Ishikawa (cell line): ENCODE measurements at regions not wholly inside any gene's neighbourhood (a gene's known extent, or its start where the extent isn't known, plus 50 kb on each side); places are given as distances from the start of the nearest gene placed in this dataset.

Experiments
- CEBPB ChIP-seq: IDR thresholded peaks from 2 replicates; pipeline ENCODE4 v1.6.1; 2012
- CREB1 ChIP-seq: IDR thresholded peaks from 2 replicates; pipeline ENCODE4 v1.6.1; 2012; ENCODE audit warnings: low read depth
- EGR1 ChIP-seq: IDR thresholded peaks from 2 replicates; pipeline ENCODE4 v1.6.1; 2012
- EP300 ChIP-seq: IDR thresholded peaks from 2 replicates; pipeline ENCODE4 v1.6.1; 2012; ENCODE audit warnings: borderline replicate concordance
- FOXM1 ChIP-seq: IDR thresholded peaks from 2 replicates; pipeline ENCODE4 v1.6.1; 2012; ENCODE audit warnings: low read depth, borderline replicate concordance
- MAX ChIP-seq: IDR thresholded peaks from 2 replicates; pipeline ENCODE4 v1.6.1; 2012
- NFIC ChIP-seq: IDR thresholded peaks from 2 replicates; pipeline ENCODE4 v1.6.1; 2012
- RAD21 ChIP-seq: IDR thresholded peaks from 2 replicates; pipeline ENCODE4 v1.6.1; 2012; ENCODE audit warnings: low read depth
- TAF1 ChIP-seq: IDR thresholded peaks from 2 replicates; pipeline ENCODE4 v1.6.1; 2012; ENCODE audit warnings: low read depth, mild to moderate bottlenecking
- TCF12 ChIP-seq: IDR thresholded peaks from 2 replicates; pipeline ENCODE4 v1.6.1; 2012; ENCODE audit warnings: low read depth
- TEAD4 ChIP-seq: IDR thresholded peaks from 2 replicates; pipeline ENCODE4 v1.6.1; 2012
- USF1 ChIP-seq: IDR thresholded peaks from 2 replicates; pipeline ENCODE4 v1.6.1; 2012
- YY1 ChIP-seq: IDR thresholded peaks from 2 replicates; pipeline ENCODE4 v1.6.1; 2012; ENCODE audit warnings: low read depth
- ZBTB7A ChIP-seq: IDR thresholded peaks from 2 replicates; pipeline ENCODE4 v1.6.1; 2012; ENCODE audit warnings: low read depth
- TF ChIP-seq, protein P1 (sequence below): IDR thresholded peaks from 2 replicates; pipeline ENCODE4 v1.6.1; 2012; ENCODE audit warnings: low read depth, mild to moderate bottlenecking

GRCh38 chr15:37731146-37731746, 203.2 kb upstream of the TMCO5A start:
- no peak for TF ChIP-seq TAF1
- no peak for TF ChIP-seq ZBTB7A

GRCh38 chr15:37733628-37734027, 200.8 kb upstream of the TMCO5A start:
- TF ChIP-seq TCF12: no peak
- no peak for TF ChIP-seq CEBPB
- no peak for TF ChIP-seq TAF1
- no peak for TF ChIP-seq TEAD4
- no peak for TF ChIP-seq ZBTB7A
- no peak for TF ChIP-seq RAD21
- no peak for TF ChIP-seq EP300
- TF ChIP-seq NFIC: no peak
- no peak for TF ChIP-seq EGR1
- TF ChIP-seq FOXM1: no peak
- TF ChIP-seq CREB1: no peak
- no peak for TF ChIP-seq USF1
- TF ChIP-seq YY1: no peak
- no peak for TF ChIP-seq MAX
- TF ChIP-seq, protein P1, sequence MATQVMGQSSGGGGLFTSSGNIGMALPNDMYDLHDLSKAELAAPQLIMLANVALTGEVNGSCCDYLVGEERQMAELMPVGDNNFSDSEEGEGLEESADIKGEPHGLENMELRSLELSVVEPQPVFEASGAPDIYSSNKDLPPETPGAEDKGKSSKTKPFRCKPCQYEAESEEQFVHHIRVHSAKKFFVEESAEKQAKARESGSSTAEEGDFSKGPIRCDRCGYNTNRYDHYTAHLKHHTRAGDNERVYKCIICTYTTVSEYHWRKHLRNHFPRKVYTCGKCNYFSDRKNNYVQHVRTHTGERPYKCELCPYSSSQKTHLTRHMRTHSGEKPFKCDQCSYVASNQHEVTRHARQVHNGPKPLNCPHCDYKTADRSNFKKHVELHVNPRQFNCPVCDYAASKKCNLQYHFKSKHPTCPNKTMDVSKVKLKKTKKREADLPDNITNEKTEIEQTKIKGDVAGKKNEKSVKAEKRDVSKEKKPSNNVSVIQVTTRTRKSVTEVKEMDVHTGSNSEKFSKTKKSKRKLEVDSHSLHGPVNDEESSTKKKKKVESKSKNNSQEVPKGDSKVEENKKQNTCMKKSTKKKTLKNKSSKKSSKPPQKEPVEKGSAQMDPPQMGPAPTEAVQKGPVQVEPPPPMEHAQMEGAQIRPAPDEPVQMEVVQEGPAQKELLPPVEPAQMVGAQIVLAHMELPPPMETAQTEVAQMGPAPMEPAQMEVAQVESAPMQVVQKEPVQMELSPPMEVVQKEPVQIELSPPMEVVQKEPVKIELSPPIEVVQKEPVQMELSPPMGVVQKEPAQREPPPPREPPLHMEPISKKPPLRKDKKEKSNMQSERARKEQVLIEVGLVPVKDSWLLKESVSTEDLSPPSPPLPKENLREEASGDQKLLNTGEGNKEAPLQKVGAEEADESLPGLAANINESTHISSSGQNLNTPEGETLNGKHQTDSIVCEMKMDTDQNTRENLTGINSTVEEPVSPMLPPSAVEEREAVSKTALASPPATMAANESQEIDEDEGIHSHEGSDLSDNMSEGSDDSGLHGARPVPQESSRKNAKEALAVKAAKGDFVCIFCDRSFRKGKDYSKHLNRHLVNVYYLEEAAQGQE: no peak

GRCh38 chr15:37740623-37741141, 193.8 kb upstream of the TMCO5A start:
- TF ChIP-seq CREB1 (no peak), CEBPB (no peak), TAF1 (no peak), FOXM1 (no peak), EP300 (no peak), TCF12 (no peak), ZBTB7A (no peak), MAX (no peak)

DNA sequence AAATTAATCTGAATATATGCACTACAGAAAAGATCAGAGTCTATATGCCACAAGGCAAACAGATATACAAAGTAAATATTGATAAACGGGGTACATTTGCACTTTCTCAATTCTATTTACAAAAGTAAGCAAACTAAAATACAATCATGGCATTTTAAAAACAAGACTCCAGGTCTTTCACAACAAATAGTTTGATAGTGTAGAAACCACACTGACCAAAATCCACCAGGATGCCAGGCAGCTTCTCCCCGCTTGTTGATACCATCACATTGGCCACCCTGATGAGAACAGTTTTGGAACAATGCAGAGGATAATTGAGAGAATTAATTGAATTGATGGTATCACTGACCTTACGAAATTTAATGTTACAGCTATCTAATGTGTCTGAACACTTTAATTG, 190.6 kb upstream of the TMCO5A start:
- TF ChIP-seq TAF1 (no peak), RAD21 (no peak), EP300 (no peak), CEBPB (no peak), MAX (no peak)
- TF ChIP-seq, protein P1: no peak

DNA sequence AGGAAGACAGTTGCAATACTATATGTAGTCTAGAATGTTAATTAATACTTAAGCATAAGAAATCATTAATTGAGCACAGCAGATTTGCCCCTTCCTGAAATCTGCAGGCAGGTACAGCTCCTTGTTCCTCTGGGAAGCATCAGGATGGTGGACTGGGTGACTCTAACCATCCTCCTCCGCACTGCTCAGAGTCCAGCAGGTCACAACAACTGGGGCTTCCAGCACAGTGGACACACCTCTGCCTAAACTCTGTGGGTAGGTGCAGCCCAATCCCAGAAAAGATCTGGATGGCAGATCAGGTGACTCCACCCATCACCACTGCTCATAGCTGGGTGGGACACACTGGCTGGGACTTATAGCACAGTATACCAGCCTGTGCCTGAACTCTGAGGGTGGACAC, 189.9 kb upstream of the TMCO5A start:
- no peak for TF ChIP-seq CEBPB
- TF ChIP-seq FOXM1: no peak
- TF ChIP-seq, protein P1: no peak
- TF ChIP-seq USF1: no peak
- TF ChIP-seq EP300: no peak
- TF ChIP-seq NFIC: no peak
- no peak for TF ChIP-seq CREB1
- TF ChIP-seq RAD21: no peak
- TF ChIP-seq TCF12: no peak
- TF ChIP-seq EGR1: no peak
